ENCODE measurements at regions not wholly inside any gene's neighbourhood (a gene's known extent, or its start where the extent isn't known, plus 50 kb on each side); places are given as distances from the start of the nearest gene placed in this dataset.

- CTCF ChIA-PET: no interaction called here
- Histone ChIP-seq H3K27me3 (ENCODE audit: insufficient read depth, low read depth) (no peaks in the 10 kb centered on the region), H3K27ac (no peak overlapping the region), H2AFZ (no peak overlapping the region), H3F3A (ENCODE audit: insufficient read depth, low read depth) (no peaks in the 10 kb centered on the region), H3K4me1 (replicated peaks; ENCODE audit: insufficient read depth) (no peaks in the 10 kb centered on the region), H3K9me2 (ENCODE audit: insufficient read depth) (no peaks in the 10 kb centered on the region), H3K9me3 (ENCODE audit: insufficient read depth, low read depth) (no peaks in the 10 kb centered on the region; the same call in 1 of the 2 replicates), H3K4me2 (no peak overlapping the region), H3K79me2 (ENCODE audit: low read depth) (no peaks in the 10 kb centered on the region), H4K20me1 (ENCODE audit: insufficient read depth) (no peaks in the 10 kb centered on the region), H3K36me3 (ENCODE audit: low read depth) (no peaks in the 10 kb centered on the region), H3K4me3 (no peak overlapping the region)
- TF ChIP-seq CTCF (conservative IDR thresholded peaks at IDR 0.05) (no peak), EZH2 (IDR thresholded peaks at IDR 0.05; ENCODE audit: low read depth) (no peak)
- DNase-seq: no peak
- no TSS peak for BruUV-seq (replicated peaks)
- intact Hi-C loops (cut with micrococcal nuclease; ENCODE audit: unreplicated experiment): no loop called here
- POLR2A ChIA-PET (ENCODE audit: unreplicated experiment): no interaction called here
These were observed 134.5 kb upstream of the IL15 start for GRCh38 chr4:141501931-141502330.

GRCh38 chr4:141502755-141503154 is 133.6 kb upstream of the IL15 start:
- Histone ChIP-seq H3K79me2 (ENCODE audit: low read depth) (no peaks in the 10 kb centered on the region), H3K9me2 (ENCODE audit: insufficient read depth) (no peaks in the 10 kb centered on the region), H2AFZ (no peak overlapping the region; the same call in 1 of the 2 replicates), H3F3A (ENCODE audit: insufficient read depth, low read depth) (no peaks in the 10 kb centered on the region), H3K27ac (no peak overlapping the region), H4K20me1 (ENCODE audit: insufficient read depth) (no peaks in the 10 kb centered on the region), H3K27me3 (ENCODE audit: insufficient read depth, low read depth) (no peaks in the 10 kb centered on the region), H3K36me3 (ENCODE audit: low read depth) (no peaks in the 10 kb centered on the region), H3K9me3 (ENCODE audit: insufficient read depth, low read depth) (no peaks in the 10 kb centered on the region; the same call in 1 of the 2 replicates), H3K4me3 (no peak overlapping the region), H3K4me2 (no peak overlapping the region), H3K4me1 (replicated peaks; ENCODE audit: insufficient read depth) (no peaks in the 10 kb centered on the region)
- intact Hi-C loops (cut with micrococcal nuclease; ENCODE audit: unreplicated experiment): no loop called here
- BruUV-seq (replicated peaks): no TSS peak
- TF ChIP-seq CTCF (conservative IDR thresholded peaks at IDR 0.05) (no peak), EZH2 (IDR thresholded peaks at IDR 0.05; ENCODE audit: low read depth) (no peak)
- CTCF ChIA-PET: no interaction called here
- POLR2A ChIA-PET (ENCODE audit: unreplicated experiment): no interaction called here
- DNase-seq: no peak

- no TSS peak for BruUV-seq (replicated peaks)
- no peaks in the 10 kb centered on the region; the same call in 1 of the 2 replicates for H3K9me3 ChIP-seq (ENCODE audit: insufficient read depth, low read depth)
- POLR2A ChIA-PET (ENCODE audit: unreplicated experiment): no interaction called here
These were observed 133.1 kb upstream of the IL15 start for GRCh38 chr4:141503260-141503659.

More at GRCh38 chr4:141503260-141503659, 133.1 kb upstream of the IL15 start:
- Histone ChIP-seq H3K4me2 (no peak overlapping the region), H3K9me2 (ENCODE audit: insufficient read depth) (no peaks in the 10 kb centered on the region), H3K4me3 (no peak overlapping the region), H3K27ac (no peak overlapping the region), H2AFZ (no peak overlapping the region; the same call in 1 of the 2 replicates), H3F3A (ENCODE audit: insufficient read depth, low read depth) (no peaks in the 10 kb centered on the region), H3K36me3 (ENCODE audit: low read depth) (no peaks in the 10 kb centered on the region), H4K20me1 (ENCODE audit: insufficient read depth) (no peaks in the 10 kb centered on the region), H3K79me2 (ENCODE audit: low read depth) (no peaks in the 10 kb centered on the region), H3K4me1 (replicated peaks; ENCODE audit: insufficient read depth) (no peaks in the 10 kb centered on the region), H3K27me3 (ENCODE audit: insufficient read depth, low read depth) (no peaks in the 10 kb centered on the region)
- CTCF ChIA-PET: no interaction called here
- no peak for DNase-seq
- intact Hi-C loops (cut with micrococcal nuclease; ENCODE audit: unreplicated experiment): no loop called here
- TF ChIP-seq CTCF (conservative IDR thresholded peaks at IDR 0.05) (no peak), EZH2 (IDR thresholded peaks at IDR 0.05; ENCODE audit: low read depth) (no peak)
